GM23248 (cell line): ENCODE measurements at regions not wholly inside any gene's neighbourhood (a gene's known extent, or its start where the extent isn't known, plus 50 kb on each side); places are given as distances from the start of the nearest gene placed in this dataset.

Experiments
- EZH2 ChIP-seq: fragments of 200-600 bp; sonication (generic); IDR thresholded peaks from 2 replicates; pipeline ENCODE4 v1.6.1; 2018; ENCODE audit warnings: antibody characterized with exemption, mild to moderate bottlenecking; ENCODE audit not compliant: insufficient read depth, poor library complexity, severe bottlenecking
- EZH2phosphoT487 ChIP-seq: fragments of 200-600 bp; sonication (generic); IDR thresholded peaks from 2 replicates; pipeline ENCODE4 v1.6.1; 2018; ENCODE audit warnings: antibody characterized with exemption, moderate library complexity, mild to moderate bottlenecking, low read depth; ENCODE audit not compliant: insufficient read depth

DNA sequence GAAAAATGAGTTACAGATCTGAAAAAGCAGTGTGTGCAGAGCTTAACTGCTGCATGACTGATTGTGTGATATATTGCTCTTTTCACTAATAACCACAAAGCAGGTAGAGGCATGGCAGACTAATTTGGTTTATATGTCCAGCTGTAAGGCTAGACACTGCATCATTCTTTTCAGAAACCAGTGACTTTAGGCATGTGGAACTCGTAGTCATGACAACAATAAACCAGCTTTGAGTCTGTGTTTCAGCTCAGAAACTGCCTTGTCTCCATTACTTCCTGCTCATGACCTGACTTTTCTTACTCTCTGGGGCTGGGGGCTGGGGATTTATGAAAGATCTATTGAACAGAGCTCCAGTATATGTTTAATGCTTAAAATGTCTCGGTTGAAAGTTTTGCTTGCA, 146.8 kb upstream of the LRIG3 start:
- TF ChIP-seq EZH2 (no peak), EZH2phosphoT487 (no peak)
